ENCODE measurements at regions not wholly inside any gene's neighbourhood (a gene's known extent, or its start where the extent isn't known, plus 50 kb on each side); places are given as distances from the start of the nearest gene placed in this dataset.

DNA sequence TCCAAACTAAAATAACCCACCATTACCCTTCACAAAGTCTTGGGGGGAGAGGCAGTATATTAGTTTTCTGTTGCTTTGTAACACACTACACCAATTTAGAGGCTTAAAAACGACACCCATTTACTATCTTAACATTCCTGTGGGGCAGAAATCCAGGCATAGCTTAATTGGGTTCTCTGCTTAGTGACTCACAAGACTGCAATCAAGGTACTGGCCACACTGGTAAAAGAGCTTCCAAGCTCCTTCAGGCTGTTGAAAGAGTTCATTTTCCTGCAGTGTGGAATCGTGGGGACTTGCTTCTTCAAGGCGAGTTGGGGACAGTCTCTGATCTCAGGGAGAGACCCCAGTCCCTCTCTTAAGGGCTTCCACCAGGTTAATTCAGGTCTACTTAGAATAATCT lies 139.1 kb downstream of the XPNPEP1 start:
- Histone ChIP-seq H3K9me3 (ENCODE audit: control insufficient read depth, insufficient read depth, low read depth, low read length) (no peaks in the 10 kb centered on the region), H3K27ac (ENCODE audit: low read length) (no peak overlapping the region), H3K27me3 (ENCODE audit: control insufficient read depth, insufficient read depth, low read length) (no peaks in the 10 kb centered on the region; the same call in 1 of the 2 replicates), H3K4me1 (ENCODE audit: control insufficient read depth, insufficient read depth, low read length) (no peaks in the 10 kb centered on the region), H3K4me3 (ENCODE audit: low read depth in 2 of 2, low read length in 2 of 2) (no peak overlapping the region), H3K36me3 (ENCODE audit: control insufficient read depth, insufficient read depth, low read length) (no peaks in the 10 kb centered on the region)
- no peak for DNase-seq (ENCODE audit: low read depth, low spot score)
- ChIA-PET POLR2A (no interaction called here), CTCF (no interaction called here)
- TF ChIP-seq SIN3A (IDR thresholded peaks at IDR 0.05; ENCODE audit: borderline replicate concordance, insufficient read depth, low read depth, low read length), result no peak
- TF ChIP-seq TCF7L2 (IDR thresholded peaks at IDR 0.05; ENCODE audit: low read depth, low read length), result no peak
- TF ChIP-seq, protein P1, sequence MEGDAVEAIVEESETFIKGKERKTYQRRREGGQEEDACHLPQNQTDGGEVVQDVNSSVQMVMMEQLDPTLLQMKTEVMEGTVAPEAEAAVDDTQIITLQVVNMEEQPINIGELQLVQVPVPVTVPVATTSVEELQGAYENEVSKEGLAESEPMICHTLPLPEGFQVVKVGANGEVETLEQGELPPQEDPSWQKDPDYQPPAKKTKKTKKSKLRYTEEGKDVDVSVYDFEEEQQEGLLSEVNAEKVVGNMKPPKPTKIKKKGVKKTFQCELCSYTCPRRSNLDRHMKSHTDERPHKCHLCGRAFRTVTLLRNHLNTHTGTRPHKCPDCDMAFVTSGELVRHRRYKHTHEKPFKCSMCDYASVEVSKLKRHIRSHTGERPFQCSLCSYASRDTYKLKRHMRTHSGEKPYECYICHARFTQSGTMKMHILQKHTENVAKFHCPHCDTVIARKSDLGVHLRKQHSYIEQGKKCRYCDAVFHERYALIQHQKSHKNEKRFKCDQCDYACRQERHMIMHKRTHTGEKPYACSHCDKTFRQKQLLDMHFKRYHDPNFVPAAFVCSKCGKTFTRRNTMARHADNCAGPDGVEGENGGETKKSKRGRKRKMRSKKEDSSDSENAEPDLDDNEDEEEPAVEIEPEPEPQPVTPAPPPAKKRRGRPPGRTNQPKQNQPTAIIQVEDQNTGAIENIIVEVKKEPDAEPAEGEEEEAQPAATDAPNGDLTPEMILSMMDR (IDR thresholded peaks at IDR 0.05), result no peak
- TF ChIP-seq POLR2AphosphoS5 (IDR thresholded peaks at IDR 0.05; ENCODE audit: low read depth, low read length), result no peak
- TF ChIP-seq, protein P2, sequence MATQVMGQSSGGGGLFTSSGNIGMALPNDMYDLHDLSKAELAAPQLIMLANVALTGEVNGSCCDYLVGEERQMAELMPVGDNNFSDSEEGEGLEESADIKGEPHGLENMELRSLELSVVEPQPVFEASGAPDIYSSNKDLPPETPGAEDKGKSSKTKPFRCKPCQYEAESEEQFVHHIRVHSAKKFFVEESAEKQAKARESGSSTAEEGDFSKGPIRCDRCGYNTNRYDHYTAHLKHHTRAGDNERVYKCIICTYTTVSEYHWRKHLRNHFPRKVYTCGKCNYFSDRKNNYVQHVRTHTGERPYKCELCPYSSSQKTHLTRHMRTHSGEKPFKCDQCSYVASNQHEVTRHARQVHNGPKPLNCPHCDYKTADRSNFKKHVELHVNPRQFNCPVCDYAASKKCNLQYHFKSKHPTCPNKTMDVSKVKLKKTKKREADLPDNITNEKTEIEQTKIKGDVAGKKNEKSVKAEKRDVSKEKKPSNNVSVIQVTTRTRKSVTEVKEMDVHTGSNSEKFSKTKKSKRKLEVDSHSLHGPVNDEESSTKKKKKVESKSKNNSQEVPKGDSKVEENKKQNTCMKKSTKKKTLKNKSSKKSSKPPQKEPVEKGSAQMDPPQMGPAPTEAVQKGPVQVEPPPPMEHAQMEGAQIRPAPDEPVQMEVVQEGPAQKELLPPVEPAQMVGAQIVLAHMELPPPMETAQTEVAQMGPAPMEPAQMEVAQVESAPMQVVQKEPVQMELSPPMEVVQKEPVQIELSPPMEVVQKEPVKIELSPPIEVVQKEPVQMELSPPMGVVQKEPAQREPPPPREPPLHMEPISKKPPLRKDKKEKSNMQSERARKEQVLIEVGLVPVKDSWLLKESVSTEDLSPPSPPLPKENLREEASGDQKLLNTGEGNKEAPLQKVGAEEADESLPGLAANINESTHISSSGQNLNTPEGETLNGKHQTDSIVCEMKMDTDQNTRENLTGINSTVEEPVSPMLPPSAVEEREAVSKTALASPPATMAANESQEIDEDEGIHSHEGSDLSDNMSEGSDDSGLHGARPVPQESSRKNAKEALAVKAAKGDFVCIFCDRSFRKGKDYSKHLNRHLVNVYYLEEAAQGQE (IDR thresholded peaks at IDR 0.05; ENCODE audit: insufficient read depth in 1 of 2, low read depth in 2 of 2, low read length in 1 of 2), result no peak
- in situ Hi-C loops (cut with HindIII; ENCODE audit: low pct_unique_long_range_greater_than_20kb, low sequenced_read_pairs) (no loop called here), intact Hi-C loops (cut with micrococcal nuclease; ENCODE audit: unreplicated experiment) (no loop called here)
- no TSS peak for BruUV-seq (replicated peaks)
- ATAC-seq, result no peak

DNA sequence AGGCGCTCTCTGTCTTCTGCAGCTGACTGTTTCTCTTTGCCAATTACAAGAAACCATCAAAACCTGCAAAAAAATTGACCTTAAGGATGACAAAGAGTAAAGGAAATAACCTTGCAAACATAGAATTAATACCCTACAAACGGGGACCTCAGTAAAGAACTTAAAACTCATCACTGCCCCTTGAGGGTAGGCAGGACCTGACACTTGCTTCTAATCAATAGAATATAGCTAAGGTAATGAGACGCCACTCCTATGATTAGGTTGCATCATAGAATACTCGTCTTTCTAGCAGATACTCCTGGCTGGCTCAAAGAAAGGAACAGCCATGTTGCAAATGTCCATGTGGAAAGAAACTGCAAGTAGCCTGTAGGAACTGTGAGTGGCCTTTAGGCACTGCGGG lies 140.0 kb downstream of the XPNPEP1 start:
- no peak for DNase-seq (ENCODE audit: low read depth, low spot score)
- in situ Hi-C loops (cut with HindIII; ENCODE audit: low pct_unique_long_range_greater_than_20kb, low sequenced_read_pairs), result no loop called here
- Histone ChIP-seq H3K27ac (ENCODE audit: low read length) (no peak overlapping the region), H3K36me3 (ENCODE audit: control insufficient read depth, insufficient read depth, low read length) (no peaks in the 10 kb centered on the region), H3K4me3 (ENCODE audit: low read depth in 2 of 2, low read length in 2 of 2) (no peak overlapping the region), H3K4me1 (ENCODE audit: control insufficient read depth, insufficient read depth, low read length) (no peaks in the 10 kb centered on the region), H3K27me3 (ENCODE audit: control insufficient read depth, insufficient read depth, low read length) (no peaks in the 10 kb centered on the region; the same call in 1 of the 2 replicates), H3K9me3 (ENCODE audit: control insufficient read depth, insufficient read depth, low read depth, low read length) (no peaks in the 10 kb centered on the region)
- intact Hi-C loops (cut with micrococcal nuclease; ENCODE audit: unreplicated experiment), result no loop called here
- no peak for ATAC-seq
- TF ChIP-seq, protein P2 (IDR thresholded peaks at IDR 0.05; ENCODE audit: insufficient read depth in 1 of 2, low read depth in 2 of 2, low read length in 1 of 2), result no peak
- TF ChIP-seq SIN3A (IDR thresholded peaks at IDR 0.05; ENCODE audit: borderline replicate concordance, insufficient read depth, low read depth, low read length) (no peak), POLR2AphosphoS5 (IDR thresholded peaks at IDR 0.05; ENCODE audit: low read depth, low read length) (no peak), TCF7L2 (IDR thresholded peaks at IDR 0.05; ENCODE audit: low read depth, low read length) (no peak)
- TF ChIP-seq, protein P1 (IDR thresholded peaks at IDR 0.05), result no peak
- ChIA-PET CTCF (interaction anchor here (0.6 kb wide), 1 partner anchor 68 kb away, joined by 3 read pairs; no protein-coding TSS in a partner anchor), POLR2A (no interaction called here)
- BruUV-seq (replicated peaks), result no TSS peak

All from Panc1 (cell line).